HG03565 (cell line): ENCODE measurements at regions not wholly inside any gene's neighbourhood (a gene's known extent, or its start where the extent isn't known, plus 50 kb on each side); places are given as distances from the start of the nearest gene placed in this dataset.
"Not testable (repeated sequence)": the region's sequence is repeated elsewhere in the genome, so short reads cannot be mapped to it uniquely, and the experiment has no call there.

ENCODE experiments used
- ATAC-seq: cut with Tn5 transposase; IDR thresholded peaks from one replicate; pipeline ENCODE4 v1.9.1; 2021; ENCODE audit warnings: mild to moderate bottlenecking, moderate library complexity; ENCODE audit not compliant: unreplicated experiment

DNA sequence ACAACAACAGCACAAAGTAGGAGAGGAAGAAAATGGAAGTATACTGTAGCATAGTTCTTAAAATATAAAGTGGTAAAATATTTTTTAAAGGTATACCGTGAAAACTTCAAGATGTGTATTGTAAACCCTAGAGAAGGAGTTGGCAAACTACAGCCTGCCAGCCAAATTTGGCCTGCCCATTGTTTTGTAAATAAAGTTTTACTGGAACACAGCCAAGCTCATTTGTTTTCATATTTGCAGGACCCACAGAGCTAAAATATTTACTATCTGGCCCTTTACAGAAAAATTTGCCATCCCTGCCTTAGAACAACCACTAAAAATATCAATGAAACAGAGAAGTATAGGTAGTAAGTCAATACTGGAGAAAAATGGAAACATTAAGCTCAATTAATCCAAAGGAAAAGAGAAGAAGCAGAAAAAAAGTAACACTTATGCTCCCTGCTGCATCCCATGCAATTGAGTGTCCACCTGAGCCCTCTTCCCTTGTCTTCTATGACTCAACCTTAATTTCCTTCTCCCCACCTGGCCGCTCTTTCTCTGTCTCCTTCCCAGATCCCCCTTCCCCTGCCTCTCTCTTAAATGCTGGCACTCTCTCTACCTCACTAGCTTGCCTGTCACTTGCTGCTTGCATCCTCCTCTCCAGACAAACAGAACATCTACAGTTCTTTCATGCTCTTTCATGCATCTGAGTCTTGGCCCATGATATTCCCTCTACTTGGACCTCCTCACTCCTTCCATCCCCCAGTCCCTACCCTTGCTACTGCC, 50.6 kb upstream of the FER start:
- no peak for ATAC-seq

DNA sequence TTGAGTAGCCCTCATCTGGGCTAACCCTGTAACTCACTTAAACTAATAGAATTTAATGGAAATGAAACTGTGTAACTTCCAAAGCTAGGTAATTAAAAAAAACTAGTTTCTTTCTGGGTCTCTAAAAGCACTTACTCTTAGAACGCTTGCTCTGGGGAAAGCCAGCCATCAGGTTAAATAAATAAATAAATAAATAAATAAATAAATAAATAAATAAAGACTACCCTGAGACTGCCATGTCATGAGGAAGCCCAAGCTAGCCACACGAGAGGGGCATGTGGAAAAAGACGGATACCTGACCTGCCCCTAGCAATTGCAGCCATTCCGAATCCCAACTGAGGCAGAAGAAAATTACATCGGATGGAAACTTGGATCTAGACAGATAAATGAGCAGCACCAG, 51.3 kb upstream of the FER start:
- no peak for ATAC-seq

DNA sequence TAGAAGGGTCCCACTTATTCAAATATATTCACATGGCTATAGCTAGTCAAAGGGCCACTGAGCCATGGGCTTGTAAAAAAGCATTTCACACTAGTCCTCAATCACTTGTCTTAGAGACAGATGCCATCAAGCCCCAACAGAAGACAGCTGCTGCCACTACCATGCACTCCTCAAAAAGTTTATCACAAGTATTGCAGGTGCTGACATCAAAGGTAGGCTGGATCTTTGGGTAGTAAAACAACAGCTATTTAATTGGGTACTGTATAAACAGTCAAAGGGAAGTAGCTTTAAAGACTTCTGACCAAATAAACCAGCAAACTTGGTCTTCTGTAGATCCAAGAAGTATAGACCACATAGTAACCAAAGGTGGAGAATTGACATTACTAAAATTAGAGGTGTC, 59.2 kb upstream of the FER start:
- ATAC-seq: no peak

DNA sequence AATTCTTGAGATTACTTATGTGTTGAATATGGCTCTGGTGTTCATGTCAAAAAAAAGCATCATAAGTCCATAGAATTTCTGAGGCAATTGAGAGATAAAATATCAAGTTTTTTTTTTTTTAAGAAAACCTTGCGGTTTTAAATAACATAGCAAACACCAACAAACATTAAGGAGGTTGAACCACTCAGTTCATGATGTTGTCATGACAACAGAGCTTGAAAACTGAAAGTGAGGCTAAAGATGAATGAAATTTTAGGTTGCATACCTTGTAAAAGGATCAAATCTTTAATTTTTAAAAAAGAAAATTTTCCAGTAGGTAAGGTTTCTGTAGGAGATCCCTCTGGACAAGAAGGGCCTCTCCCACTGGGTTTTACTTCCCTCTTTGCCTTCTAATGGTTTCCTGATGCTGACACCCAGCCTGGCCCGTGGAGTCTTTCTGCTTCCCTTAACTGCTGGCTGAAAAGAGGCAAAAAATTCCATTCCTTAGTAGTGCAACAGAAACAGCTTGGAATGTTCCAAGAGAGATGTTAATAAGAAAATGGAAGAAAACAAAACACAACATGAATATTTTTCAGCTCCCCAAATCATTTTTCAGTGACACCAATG, 60.0 kb upstream of the FER start:
- no peak for ATAC-seq

DNA sequence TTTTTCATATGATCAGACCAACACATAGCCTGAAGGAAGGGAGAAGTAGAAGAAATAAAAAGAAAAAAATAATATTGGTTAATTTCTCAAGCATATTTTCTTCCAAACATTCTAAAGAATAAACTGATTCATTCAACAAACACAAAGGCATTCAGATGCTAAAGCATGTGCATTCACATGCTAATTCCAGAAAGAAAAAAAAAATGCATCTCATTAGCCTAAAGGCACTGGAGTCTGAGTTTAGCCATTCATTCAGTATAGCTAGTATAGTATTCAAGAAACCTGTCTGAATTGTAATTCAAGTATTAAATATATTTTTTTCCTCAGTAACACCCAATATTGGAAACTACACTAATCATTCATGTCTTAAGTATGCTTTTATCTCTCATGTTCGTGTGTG, 61.0 kb upstream of the FER start:
- ATAC-seq: no peak

DNA sequence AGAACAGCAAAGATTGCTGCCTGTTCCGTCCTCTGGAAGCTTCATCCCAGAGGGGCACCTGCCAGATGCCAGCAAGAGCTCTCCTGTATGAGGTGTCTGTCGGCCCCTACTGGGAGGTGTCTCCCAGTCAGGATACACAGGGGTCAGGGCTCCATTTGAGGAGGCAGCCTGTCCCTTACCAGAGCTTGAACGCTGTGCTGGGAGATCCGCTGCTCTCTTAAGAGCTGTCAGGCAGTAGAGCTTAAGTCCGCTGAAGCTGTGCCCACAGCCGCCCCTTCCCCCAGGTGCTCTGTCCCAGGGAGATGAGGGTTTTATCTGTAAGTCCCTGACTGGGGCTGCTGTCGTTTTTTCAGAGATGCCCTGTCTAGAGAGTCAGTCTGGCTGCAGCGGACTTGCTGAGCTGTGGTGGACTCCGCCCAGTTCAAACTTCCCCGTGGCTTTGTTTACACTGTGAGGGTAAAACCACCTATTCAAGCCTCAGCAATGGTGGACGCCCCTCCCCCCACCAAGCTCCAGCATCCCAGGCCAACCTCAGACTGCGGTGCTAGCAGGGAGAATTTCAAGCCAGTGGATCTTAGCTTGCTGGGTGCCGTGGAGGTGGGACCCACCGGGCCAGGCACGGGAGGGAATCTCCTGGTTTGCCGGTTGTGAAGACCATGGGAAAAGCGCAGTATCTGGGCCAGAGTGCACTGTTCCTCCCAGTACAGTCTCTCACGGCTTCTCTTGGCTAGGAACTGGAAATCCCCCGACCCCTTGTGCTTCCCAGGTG, 62.1 kb upstream of the FER start:
- ATAC-seq: not testable (repeated sequence)

DNA sequence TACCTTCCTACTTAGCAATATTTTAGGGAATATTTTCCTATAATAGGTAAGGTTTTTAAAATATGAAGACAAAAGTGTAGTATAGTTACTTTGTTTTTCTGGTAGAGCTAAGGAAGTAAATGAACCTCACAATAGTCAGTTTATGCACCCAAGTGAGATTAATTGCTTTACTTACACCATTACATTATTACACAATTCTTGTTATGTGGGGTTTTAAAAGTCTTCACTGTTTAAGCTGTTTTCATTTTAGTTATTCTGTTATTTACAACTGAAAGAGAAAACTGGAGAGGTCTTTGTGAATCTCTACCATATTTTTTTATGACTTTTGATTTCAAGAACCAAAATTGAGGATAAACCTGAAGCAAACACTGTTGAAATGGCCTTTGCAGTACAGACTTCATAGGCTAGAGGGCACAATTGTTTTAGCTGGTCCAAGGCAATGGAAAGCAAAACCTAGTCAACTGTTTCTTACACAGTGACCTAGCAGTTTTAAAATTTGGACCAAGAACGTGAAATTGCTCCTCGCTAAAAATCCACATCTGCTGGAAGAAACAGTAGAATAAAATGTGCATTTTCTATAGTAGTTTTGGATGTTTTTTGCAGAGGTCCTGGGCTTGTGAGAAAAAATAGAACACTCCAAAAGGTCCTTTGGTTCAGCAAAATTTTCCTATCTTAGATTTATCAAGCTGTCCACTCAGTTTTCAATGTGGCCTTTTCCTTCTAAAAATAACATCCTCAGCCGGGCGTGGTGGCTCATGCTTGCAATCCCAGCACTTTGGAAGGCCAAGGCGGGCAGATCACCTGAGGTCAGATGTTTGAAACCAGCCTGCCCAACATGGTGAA, 66.4 kb upstream of the FER start:
- peak; percentile 93 for ATAC-seq

DNA sequence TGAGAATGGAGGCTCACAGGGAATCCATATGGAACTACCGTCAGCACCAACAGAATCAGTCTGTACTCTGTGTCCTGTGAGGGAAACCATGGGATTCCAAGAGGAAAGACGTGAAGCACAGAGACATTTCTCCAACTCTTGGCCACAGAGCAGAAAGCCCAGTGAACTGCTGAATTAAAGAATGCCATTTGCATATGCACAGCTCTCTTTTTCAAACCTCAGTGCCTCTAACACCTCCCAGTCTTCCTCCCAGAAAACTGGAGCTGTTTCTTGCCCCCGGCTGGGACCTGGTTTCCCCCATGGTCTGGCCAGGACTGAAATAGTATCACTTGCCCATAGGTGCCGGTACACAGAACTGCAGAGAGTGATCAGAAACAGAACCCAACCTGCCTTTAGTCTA, 69.6 kb upstream of the FER start:
- ATAC-seq: no peak

DNA sequence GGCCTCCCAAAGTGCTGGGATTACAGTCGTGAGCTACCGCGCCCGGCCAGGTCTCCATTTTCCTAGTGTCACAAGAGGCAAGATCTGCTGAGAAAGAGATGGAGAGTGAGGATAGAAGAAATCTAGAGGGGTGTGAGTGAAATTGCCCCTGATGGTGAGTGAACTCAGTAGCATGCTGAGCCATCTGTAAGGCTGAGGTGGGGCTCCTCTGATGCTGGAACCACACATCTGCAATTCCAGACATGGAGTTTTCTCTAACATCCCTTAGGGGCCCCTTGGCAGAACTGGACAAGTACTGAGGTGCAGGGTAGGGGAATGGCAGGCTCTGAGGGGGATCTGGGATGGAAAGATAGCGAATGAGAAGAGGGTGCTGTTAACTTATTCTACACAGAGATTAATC, 72.0 kb upstream of the FER start:
- ATAC-seq: no peak

DNA sequence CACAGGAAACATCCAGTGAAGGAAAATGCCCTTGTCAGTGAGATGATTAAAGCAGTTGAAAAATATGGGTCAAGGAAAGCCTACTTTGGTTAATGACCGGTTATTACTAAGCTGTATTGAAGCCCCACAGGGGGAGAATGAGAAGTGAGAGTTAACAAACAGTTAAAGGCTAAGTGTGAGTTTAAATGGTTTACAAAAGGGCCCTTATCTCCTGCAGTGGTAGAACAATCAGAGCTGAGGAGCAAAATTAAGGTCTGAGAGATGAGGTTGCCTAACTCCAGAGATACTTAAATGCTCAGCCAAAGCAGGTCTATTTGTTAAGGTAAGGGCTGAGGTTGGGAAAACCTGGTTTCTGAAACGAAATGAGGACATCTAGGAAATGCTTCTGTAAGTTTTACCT, 75.1 kb upstream of the FER start:
- ATAC-seq: no peak

DNA sequence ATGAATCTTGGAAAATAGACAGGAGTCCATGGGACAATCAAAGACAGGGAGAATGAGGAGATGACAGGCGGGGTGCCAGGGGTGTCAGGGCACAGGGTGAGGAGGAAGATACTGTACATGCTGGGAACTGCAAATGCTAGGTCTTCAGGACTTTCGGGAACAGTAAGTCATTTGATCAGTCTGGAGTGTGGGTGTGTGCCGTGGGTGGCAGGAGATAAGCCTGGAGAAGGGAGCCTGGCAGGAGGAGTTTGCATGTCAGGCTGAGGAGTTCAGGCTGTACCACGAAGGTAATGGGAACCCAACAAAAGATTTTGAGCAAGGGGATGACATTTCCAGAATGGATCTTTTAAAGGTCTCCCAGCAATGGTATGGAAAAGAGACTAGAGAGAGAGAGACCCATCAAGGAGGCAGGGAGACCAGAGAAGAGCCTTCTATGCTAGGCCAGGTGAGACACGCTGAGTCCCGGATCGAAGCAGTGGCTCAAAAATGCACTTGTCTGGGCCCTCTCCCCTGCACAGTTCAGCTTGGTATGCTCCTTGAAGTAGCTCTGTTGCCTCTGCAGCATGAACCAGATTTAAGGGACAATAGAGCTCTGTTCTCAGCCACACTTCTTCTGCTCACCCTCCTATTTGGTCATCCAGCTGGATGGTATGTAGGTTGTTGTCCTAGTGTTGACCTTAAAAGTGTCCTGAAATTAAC, 77.0 kb upstream of the FER start:
- no peak for ATAC-seq

DNA sequence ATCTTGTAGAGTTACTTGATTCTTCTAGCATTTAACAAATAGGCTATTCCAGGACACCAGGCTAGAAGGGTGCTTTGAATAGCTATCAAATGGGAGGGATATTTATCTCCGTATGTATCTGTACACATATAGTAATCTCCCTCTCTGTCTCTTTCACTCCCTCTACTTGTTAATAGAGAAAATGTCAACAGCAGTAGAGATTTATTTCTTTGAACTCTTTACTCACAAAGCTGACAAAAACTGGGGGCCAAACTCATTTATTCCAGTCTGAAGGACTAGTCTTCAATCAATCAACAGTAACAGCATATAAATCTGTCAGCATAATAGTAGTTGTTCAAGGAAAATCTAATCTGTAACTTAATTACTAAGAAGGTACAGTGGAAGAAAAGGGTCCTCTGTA, 78.2 kb upstream of the FER start:
- no peak for ATAC-seq

DNA sequence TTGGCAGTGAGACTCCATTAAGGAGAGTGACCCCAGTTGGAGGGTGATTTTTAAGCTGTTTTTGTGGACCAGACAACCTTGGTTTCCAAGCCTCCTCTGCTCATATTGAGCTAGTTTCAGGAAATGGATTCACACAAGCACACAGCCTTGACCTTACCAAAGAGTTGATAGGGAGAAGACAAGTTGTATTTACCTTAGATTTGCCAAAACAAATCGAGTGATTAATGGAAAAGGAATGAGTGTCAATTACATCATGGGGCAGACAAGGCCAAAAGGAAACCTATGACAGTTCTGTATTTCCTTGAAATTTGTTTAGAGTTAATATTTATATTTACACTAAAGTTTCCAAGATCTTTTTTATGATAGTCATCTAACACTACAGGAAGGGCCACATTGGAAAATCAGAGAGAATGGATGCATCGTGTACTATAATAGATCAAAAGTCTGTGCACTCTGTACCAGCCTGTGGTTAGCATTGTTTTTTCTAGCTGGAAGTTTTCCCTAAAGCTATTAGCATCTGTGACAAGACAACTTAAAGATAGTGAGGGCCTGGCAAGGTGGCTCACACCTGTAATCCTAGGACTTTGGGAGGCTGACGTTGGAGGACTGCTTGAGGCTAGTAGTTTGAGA, 86.0 kb upstream of the FER start:
- ATAC-seq: no peak

DNA sequence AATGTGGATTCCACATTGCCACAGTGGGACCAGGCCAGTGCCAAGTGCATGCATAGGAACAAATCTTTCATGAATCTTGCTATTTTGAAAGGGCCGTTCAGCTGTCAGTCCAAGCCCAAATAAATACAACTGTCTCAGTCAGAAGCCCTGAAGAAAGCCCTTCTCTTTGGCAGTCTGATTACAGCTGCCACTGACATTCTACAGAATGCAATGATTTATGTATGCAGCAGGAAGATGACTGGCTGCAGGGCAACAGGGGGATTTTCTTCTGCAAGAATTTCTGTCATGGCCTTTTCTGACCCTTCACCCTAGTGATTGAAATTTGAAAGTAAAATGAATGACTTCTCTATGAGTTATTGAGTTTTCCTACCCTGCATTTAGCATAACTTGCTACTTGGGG, 86.7 kb upstream of the FER start:
- no peak for ATAC-seq

DNA sequence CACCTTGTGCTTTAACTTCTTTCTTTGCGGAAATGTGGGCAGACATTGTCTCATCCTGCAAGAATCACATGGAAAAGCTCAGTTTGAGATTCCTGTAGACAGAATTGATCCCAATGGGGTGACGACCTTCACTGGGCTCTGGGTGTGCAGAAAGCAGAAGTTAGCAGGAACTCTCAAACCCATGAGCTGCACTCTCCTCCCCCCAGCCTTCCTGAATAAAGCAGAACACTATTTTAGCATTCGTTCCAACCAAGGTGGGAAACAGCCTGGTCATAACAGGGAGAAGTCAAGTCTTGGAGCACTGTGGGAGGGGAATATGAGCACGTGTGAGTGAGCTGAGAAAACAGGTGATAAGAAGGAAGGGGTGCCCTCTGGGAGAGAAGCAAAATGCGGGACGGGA, 87.4 kb upstream of the FER start:
- no peak for ATAC-seq

DNA sequence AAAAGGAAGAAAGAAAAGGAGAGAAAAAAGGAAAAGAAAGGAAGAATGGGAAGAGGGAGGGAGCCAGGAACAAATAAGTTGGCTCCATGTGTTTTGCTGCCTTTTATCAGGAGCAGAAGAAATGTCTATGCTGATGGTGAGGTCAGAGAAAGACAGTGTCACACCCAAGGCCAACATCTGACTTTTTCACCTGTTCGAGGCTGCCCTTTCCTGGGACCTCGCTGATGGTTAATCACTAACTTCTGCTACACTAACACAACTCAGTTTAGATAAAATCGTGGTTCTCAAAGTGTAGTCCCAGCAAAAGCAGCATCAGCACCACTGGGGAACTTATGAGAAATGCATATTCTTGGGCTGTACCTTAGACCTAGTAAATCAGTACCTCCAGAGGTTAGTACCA, 88.2 kb upstream of the FER start:
- ATAC-seq: no peak

DNA sequence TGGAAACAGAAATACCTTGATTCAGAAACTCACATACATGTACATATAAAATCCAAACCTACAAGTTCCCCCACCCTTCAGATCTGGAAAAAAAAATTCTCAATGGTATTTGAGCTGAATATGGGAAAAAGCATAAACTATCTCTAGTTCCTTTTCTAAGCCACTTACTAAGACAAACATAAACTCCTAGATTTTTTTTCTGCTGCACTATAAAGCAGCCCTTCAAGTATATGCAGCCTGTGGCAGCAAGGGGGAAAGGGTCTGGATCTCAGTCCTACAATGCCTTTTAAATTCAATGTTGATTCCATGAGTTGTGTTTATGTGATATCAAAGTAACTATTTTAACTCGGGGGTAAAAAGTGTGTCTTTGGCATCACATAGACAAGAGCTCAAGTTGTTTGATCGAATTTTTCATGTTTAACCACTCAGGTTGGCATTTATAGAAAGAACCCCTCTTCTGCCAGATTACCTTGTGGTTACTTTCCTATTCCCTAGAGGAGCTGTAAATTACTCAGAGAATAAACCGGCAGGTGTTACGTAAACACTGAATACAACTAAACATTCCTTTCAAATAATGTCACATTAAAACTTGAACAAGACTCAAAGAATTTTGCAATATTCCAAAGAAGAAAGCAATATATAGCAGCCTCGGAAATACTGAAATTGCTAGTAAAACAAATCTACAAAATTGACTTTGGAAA, 91.8 kb upstream of the FER start:
- ATAC-seq: no peak

DNA sequence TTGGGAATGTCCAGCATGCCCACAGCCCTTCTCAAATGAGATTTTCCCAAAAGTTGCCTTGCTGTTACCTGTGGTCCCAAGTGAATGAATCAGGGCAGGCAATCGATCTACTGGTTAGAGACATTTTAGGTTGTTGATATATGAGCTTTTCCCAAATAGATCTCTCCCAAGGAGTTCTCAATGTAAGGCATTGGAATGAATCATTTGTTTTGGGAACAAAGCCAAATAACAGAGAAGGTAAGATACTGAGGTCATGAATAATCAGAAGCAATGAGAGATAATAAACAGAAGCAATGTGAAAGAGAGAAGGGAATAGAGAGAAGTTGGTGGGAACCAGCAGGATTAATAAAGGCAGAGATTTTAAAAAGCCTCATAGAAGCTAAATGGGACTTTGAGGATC, 93.6 kb upstream of the FER start:
- ATAC-seq: no peak

DNA sequence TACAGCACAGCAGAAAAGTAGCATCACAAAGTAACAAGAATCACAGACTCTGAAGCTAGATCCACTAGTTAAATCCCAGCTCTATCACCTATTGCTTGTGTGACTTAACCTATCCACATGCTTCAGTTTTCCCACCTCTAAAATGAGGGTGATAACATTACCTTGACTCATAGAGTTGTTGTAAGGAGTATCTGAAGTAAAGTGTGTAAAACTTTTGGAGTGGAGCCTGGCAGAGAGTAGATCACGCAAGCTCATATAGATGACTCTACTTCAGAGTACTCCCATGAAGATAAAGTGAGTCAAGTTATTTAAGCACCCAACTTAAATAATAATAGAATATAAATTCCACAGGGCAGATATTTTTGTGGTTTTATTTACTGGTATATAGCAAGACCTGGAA, 94.5 kb upstream of the FER start:
- no peak for ATAC-seq

DNA sequence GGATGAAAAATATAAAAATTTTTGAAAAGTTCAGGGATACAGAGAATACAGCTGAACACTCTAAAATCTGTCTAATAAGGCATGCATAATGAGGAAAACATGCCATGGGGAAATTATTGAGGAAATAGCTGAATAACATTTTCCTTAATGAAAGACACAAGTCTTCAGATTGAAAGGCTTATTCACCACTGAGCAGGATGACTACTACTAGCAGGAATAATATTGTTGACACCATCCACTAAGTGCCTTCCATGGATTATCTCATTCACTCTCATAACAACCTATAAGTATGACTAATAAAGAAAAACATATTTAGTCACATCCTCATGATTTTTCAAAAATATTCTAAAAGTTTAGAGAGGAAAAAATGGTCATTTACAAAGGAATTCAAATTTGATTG, 96.7 kb upstream of the FER start:
- ATAC-seq: no peak
